H9 (cell line): ENCODE measurements at regions not wholly inside any gene's neighbourhood (a gene's known extent, or its start where the extent isn't known, plus 50 kb on each side); places are given as distances from the start of the nearest gene placed in this dataset.

Experiments
- DNase-seq: peaks from one replicate; pipeline ENCODE4 v3.0.0-alpha.2; 2017
- H2AFZ ChIP-seq: one replicate; pipeline ENCODE4 v1.6.1; 2013; ENCODE audit warnings: mild to moderate bottlenecking, low read length, control low read depth, moderate library complexity
- H2AK5ac ChIP-seq: 2 replicates; pipeline ENCODE4 v1.6.1; 2013; ENCODE audit warnings: low read length, control low read depth, mixed read lengths; ENCODE audit not compliant: insufficient read length
- H2BK120ac ChIP-seq: one replicate; pipeline ENCODE4 v1.6.1; 2013; ENCODE audit warnings: low read depth, mild to moderate bottlenecking, low read length, control low read depth, inconsistent platforms; ENCODE audit not compliant: poor library complexity, severe bottlenecking
- H2BK12ac ChIP-seq: 2 replicates; pipeline ENCODE4 v1.6.1; 2013; ENCODE audit warnings: low read length, control low read depth, mixed read lengths, low read depth; ENCODE audit not compliant: insufficient read length
- H2BK15ac ChIP-seq: 2 replicates; pipeline ENCODE4 v1.6.1; 2013; ENCODE audit warnings: low read depth, low read length, control low read depth
- H2BK20ac ChIP-seq: one replicate; pipeline ENCODE4 v1.6.1; 2013; ENCODE audit warnings: low read depth, mild to moderate bottlenecking, low read length, control low read depth, inconsistent platforms; ENCODE audit not compliant: poor library complexity, severe bottlenecking
- H2BK5ac ChIP-seq: 2 replicates; pipeline ENCODE4 v1.6.1; 2013; ENCODE audit warnings: low read length, control low read depth, mixed read lengths; ENCODE audit not compliant: insufficient read length
- H3K14ac ChIP-seq: 2 replicates; pipeline ENCODE4 v1.6.1; 2013; ENCODE audit warnings: low read length, control low read depth; ENCODE audit not compliant: insufficient read depth
- H3K18ac ChIP-seq: 2 replicates; pipeline ENCODE4 v1.6.1; 2013; ENCODE audit warnings: low read depth, mild to moderate bottlenecking, mixed read lengths, low read length, control low read depth; ENCODE audit not compliant: insufficient read length
- H3K23ac ChIP-seq: 2 replicates; pipeline ENCODE4 v1.6.1; 2013; ENCODE audit warnings: low read length, control low read depth, mixed read lengths, low read depth; ENCODE audit not compliant: insufficient read length
- H3K23me2 ChIP-seq: 2 replicates; pipeline ENCODE4 v1.6.1; 2013; ENCODE audit warnings: low read depth, mild to moderate bottlenecking, mixed read lengths, low read length, control low read depth; ENCODE audit not compliant: insufficient read length, poor library complexity, severe bottlenecking
- H3K27ac ChIP-seq: 2 replicates; pipeline ENCODE4 v1.5.1; 2013; ENCODE audit warnings: low read length, control low read depth, mixed read lengths, low read depth; ENCODE audit not compliant: insufficient read length
- H3K27me3 ChIP-seq: 2 replicates; pipeline ENCODE4 v1.6.1; 2013; ENCODE audit warnings: low read length, control low read depth, inconsistent platforms; ENCODE audit not compliant: insufficient read depth
- H3K4ac ChIP-seq: 2 replicates; pipeline ENCODE4 v1.6.1; 2013; ENCODE audit warnings: low read depth, mild to moderate bottlenecking, control low read depth, inconsistent platforms, low read length, moderate library complexity
- H3K4me1 ChIP-seq: 2 replicates; pipeline ENCODE4 v1.6.1; 2013; ENCODE audit warnings: low read length, control low read depth, inconsistent platforms; ENCODE audit not compliant: insufficient read depth
- H3K4me2 ChIP-seq: 2 replicates; pipeline ENCODE4 v1.6.1; 2013; ENCODE audit warnings: low read length, control low read depth, mixed read lengths; ENCODE audit not compliant: insufficient read length, insufficient read depth
- H3K56ac ChIP-seq: 2 replicates; pipeline ENCODE4 v1.6.1; 2013; ENCODE audit warnings: low read depth, mild to moderate bottlenecking, mixed read lengths, low read length, control low read depth; ENCODE audit not compliant: insufficient read length
- H3K79me1 ChIP-seq: 2 replicates; pipeline ENCODE4 v1.6.1; 2013; ENCODE audit warnings: low read depth, mild to moderate bottlenecking, moderate library complexity, low read length, control low read depth, inconsistent platforms; ENCODE audit not compliant: insufficient read depth, poor library complexity, severe bottlenecking
- H3K79me2 ChIP-seq: 2 replicates; pipeline ENCODE4 v1.6.1; 2013; ENCODE audit warnings: low read length, control low read depth, inconsistent platforms; ENCODE audit not compliant: insufficient read depth
- H3K9ac ChIP-seq: 2 replicates; pipeline ENCODE4 v1.6.1; 2013; ENCODE audit warnings: low read length, control low read depth, mixed read lengths; ENCODE audit not compliant: insufficient read length; ENCODE audit errors: extremely low read depth
- H3K9me3 ChIP-seq: one replicate; pipeline ENCODE4 v1.6.1; 2013; ENCODE audit warnings: low read depth, low read length, inconsistent platforms; ENCODE audit not compliant: control insufficient read depth
- H3T11ph ChIP-seq: one replicate; pipeline ENCODE4 v1.6.1; 2013; ENCODE audit warnings: mild to moderate bottlenecking, low read length, control low read depth, inconsistent platforms
- H4K20me1 ChIP-seq: one replicate; pipeline ENCODE4 v1.6.1; 2013; ENCODE audit not compliant: control insufficient read depth, insufficient read length, insufficient read depth
- H4K5ac ChIP-seq: 2 replicates; pipeline ENCODE4 v1.6.1; 2013; ENCODE audit warnings: low read depth, mild to moderate bottlenecking, mixed read lengths, low read length, control low read depth; ENCODE audit not compliant: insufficient read length
- H4K8ac ChIP-seq: replicated peaks from 2 replicates; pipeline ENCODE4 v1.6.1; 2013; ENCODE audit warnings: low read length, control low read depth, mixed read lengths, low read depth; ENCODE audit not compliant: insufficient read length
- H4K91ac ChIP-seq: 2 replicates; pipeline ENCODE4 v1.6.1; 2013; ENCODE audit warnings: low read depth, mild to moderate bottlenecking, moderate library complexity, mixed read lengths, low read length, control low read depth; ENCODE audit not compliant: insufficient read length
- H3K27ac Mint-ChIP-seq, 3 experiments: 2 replicates in 2 of 3; 3 replicates in 1 of 3; pipeline ENCODE4 v1.8.0; 2020 to 2021; ENCODE audit warnings: mixed read lengths in 3 of 3, mild to moderate bottlenecking in 1 of 3, moderate library complexity in 1 of 3
- H3K27me3 Mint-ChIP-seq: 2 replicates; pipeline ENCODE4 v1.8.0; 2021; ENCODE audit warnings: low read depth, mild to moderate bottlenecking, moderate library complexity, mixed read lengths
- H3K36me3 Mint-ChIP-seq, 3 experiments: 2 replicates in 2 of 3; 3 replicates in 1 of 3; pipeline ENCODE4 v1.8.0; 2020 to 2021; ENCODE audit warnings: low read depth in 3 of 3, mixed read lengths in 3 of 3; ENCODE audit not compliant: insufficient read depth in 1 of 3
- H3K4me1 Mint-ChIP-seq, 2 experiments: 2 replicates each; pipeline ENCODE4 v1.8.0; 2020; ENCODE audit warnings: mixed read lengths in 2 of 2
- H3K4me3 Mint-ChIP-seq, 2 experiments: 2 replicates in 1 of 2; 3 replicates in 1 of 2; pipeline ENCODE4 v1.8.0; 2020 to 2021; ENCODE audit warnings: mild to moderate bottlenecking in 2 of 2, mixed read lengths in 2 of 2, moderate library complexity in 1 of 2
- H3K9me3 Mint-ChIP-seq, 2 experiments: 2 replicates in 1 of 2; 3 replicates in 1 of 2; pipeline ENCODE4 v1.8.0; 2020; ENCODE audit warnings: mild to moderate bottlenecking in 2 of 2, mixed read lengths in 2 of 2, moderate library complexity in 1 of 2
- WGBS: extraction: QIAGEN DNeasy Blood & Tissue Kit; methylation state at CpG from one replicate; pipeline ENCODE4 v1.1.7; 2013; ENCODE audit warnings: missing lambda C conversion rate, low lambda C conversion rate, mixed read lengths; ENCODE audit not compliant: insufficient read length; ENCODE audit errors: extremely low coverage; 5-methylcytosine and 5-hydroxymethylcytosine counted together
- TF ChIP-seq, protein P1 (sequence below): fragments of 200-600 bp; sonication (generic); conservative IDR thresholded peaks from 3 replicates; pipeline ENCODE4 v1.8.0; 2021; ENCODE audit warnings: antibody characterized with exemption, mild to moderate bottlenecking

- Histone ChIP-seq H3K9ac (no peak overlapping the region), H2BK120ac (no peak overlapping the region), H3K18ac (no peak overlapping the region), H3K4me2 (no peak overlapping the region), H4K20me1 (no peaks in the 10 kb centered on the region), H4K8ac (no peak overlapping the region), H3K27me3 (no peaks in the 10 kb centered on the region), H3K79me1 (no peaks in the 10 kb centered on the region), H3K9me3 (no peaks in the 10 kb centered on the region), H2BK5ac (no peak overlapping the region), H3K23ac (no peak overlapping the region), H4K91ac (no peak overlapping the region), H3K23me2 (no peaks in the 10 kb centered on the region), H3T11ph (no peak overlapping the region), H2BK15ac (no peak overlapping the region), H3K4ac (no peak overlapping the region), H2BK12ac (no peak overlapping the region), H2AK5ac (no peak overlapping the region), H3K14ac (no peak overlapping the region), H2AFZ (no peak overlapping the region), H3K27ac (no peak overlapping the region), H4K5ac (no peak overlapping the region), H2BK20ac (no peak overlapping the region), H3K56ac (no peak overlapping the region), H3K4me1 (no peaks in the 10 kb centered on the region), H3K79me2 (no peaks in the 10 kb centered on the region)
- H3K36me3 Mint-ChIP-seq: no peaks in the 10 kb centered on the region
- H3K4me3 Mint-ChIP-seq: no peak overlapping the region
- H3K4me1 Mint-ChIP-seq: no peaks in the 10 kb centered on the region
- WGBS: no CpG with 5 or more reads among the region's 3 CpGs
- H3K27me3 Mint-ChIP-seq: no peaks in the 10 kb centered on the region; the same call in 1 of the 2 replicates
- TF ChIP-seq, protein P1, sequence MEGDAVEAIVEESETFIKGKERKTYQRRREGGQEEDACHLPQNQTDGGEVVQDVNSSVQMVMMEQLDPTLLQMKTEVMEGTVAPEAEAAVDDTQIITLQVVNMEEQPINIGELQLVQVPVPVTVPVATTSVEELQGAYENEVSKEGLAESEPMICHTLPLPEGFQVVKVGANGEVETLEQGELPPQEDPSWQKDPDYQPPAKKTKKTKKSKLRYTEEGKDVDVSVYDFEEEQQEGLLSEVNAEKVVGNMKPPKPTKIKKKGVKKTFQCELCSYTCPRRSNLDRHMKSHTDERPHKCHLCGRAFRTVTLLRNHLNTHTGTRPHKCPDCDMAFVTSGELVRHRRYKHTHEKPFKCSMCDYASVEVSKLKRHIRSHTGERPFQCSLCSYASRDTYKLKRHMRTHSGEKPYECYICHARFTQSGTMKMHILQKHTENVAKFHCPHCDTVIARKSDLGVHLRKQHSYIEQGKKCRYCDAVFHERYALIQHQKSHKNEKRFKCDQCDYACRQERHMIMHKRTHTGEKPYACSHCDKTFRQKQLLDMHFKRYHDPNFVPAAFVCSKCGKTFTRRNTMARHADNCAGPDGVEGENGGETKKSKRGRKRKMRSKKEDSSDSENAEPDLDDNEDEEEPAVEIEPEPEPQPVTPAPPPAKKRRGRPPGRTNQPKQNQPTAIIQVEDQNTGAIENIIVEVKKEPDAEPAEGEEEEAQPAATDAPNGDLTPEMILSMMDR: no peak
- peaks cover 0 to 8% of the 10 kb centered on the region in 2 experiments; a peak in 2 of 5 replicates for H3K9me3 Mint-ChIP-seq
- H3K27ac Mint-ChIP-seq: no peak overlapping the region
- no peak for DNase-seq
Measured at GRCh38 chr6:6436946-6437345, 116.5 kb upstream of the F13A1 start.
